ENCODE measurements at regions not wholly inside any gene's neighbourhood (a gene's known extent, or its start where the extent isn't known, plus 50 kb on each side); places are given as distances from the start of the nearest gene placed in this dataset.

- Mint-ChIP-seq H3K9me3 (no peaks in the 10 kb centered on the region), H3K27ac (no peak overlapping the region), H3K27me3 (no peaks in the 10 kb centered on the region), H3K4me3 (no peak overlapping the region), H3K4me1 (ENCODE audit: low read depth) (no peaks in the 10 kb centered on the region), H3K36me3 (ENCODE audit: low read depth) (no peaks in the 10 kb centered on the region)
- ATAC-seq (ENCODE audit: poor library complexity) (no peak), DNase-seq (no peak)
- H3K9me3 ChIP-seq (ENCODE audit: control insufficient read depth in 1 of 2, insufficient read depth in 1 of 2, low read length in 2 of 2) = no peaks in the 10 kb centered on the region
- POLR2A ChIA-PET = no interaction called here
- no peaks in the 10 kb centered on the region for H3K4me1 ChIP-seq (ENCODE audit: insufficient read depth, low read length)
- H3K27me3 ChIP-seq (ENCODE audit: control insufficient read depth in 1 of 2, insufficient read depth in 2 of 2, low read length in 2 of 2) = no peaks in the 10 kb centered on the region
- no peak overlapping the region for H3K27ac ChIP-seq (ENCODE audit: low read depth in 1 of 2, low read length in 2 of 2)
- intact Hi-C loops (cut with DNase I, micrococcal nuclease) = no loop called here
- no peak overlapping the region for H3K4me3 ChIP-seq (ENCODE audit: low read length)
- CTCF ChIA-PET = no interaction called here
- no peaks in the 10 kb centered on the region for H3K36me3 ChIP-seq (ENCODE audit: insufficient read depth, low read length)
- no peak for TF ChIP-seq CTCF (IDR thresholded peaks at IDR 0.05)
Observed at GRCh38 chr4:155604718-155605626, 61.7 kb upstream of the GUCY1A1 start.

GRCh38 chr4:155603360-155603891 is 63.2 kb upstream of the GUCY1A1 start:
- no peak for TF ChIP-seq CTCF (IDR thresholded peaks at IDR 0.05)
- H3K36me3 Mint-ChIP-seq (ENCODE audit: low read depth) = no peaks in the 10 kb centered on the region

GRCh38 chr4:155602351-155603140 is 64.1 kb upstream of the GUCY1A1 start:
- no peaks in the 10 kb centered on the region for H3K36me3 Mint-ChIP-seq (ENCODE audit: low read depth)
- no peak overlapping the region for H3K4me3 ChIP-seq (ENCODE audit: low read length)
- no peaks in the 10 kb centered on the region for H3K4me1 ChIP-seq (ENCODE audit: insufficient read depth, low read length)
- no peak overlapping the region for H3K27ac Mint-ChIP-seq
- H3K27me3 ChIP-seq (ENCODE audit: control insufficient read depth in 1 of 2, insufficient read depth in 2 of 2, low read length in 2 of 2) = no peaks in the 10 kb centered on the region
- no peaks in the 10 kb centered on the region for H3K9me3 ChIP-seq (ENCODE audit: control insufficient read depth in 1 of 2, insufficient read depth in 1 of 2, low read length in 2 of 2)
- CTCF ChIA-PET = interaction anchor here (0.6 kb wide), 1 partner anchor 43 kb away, joined by 3 read pairs; no protein-coding TSS in a partner anchor
- no peak overlapping the region for H3K4me3 Mint-ChIP-seq
- DNase-seq (no peak), ATAC-seq (ENCODE audit: poor library complexity) (no peak)
- no peak for TF ChIP-seq CTCF (IDR thresholded peaks at IDR 0.05)
- no peaks in the 10 kb centered on the region for H3K27me3 Mint-ChIP-seq
- no peaks in the 10 kb centered on the region for H3K4me1 Mint-ChIP-seq (ENCODE audit: low read depth)
- intact Hi-C loops (cut with DNase I, micrococcal nuclease) = no loop called here
- H3K27ac ChIP-seq (ENCODE audit: low read depth in 1 of 2, low read length in 2 of 2) = no peak overlapping the region
- H3K9me3 Mint-ChIP-seq = no peaks in the 10 kb centered on the region
- H3K36me3 ChIP-seq (ENCODE audit: insufficient read depth, low read length) = no peaks in the 10 kb centered on the region
- POLR2A ChIA-PET = no interaction called here

More at GRCh38 chr4:155603360-155603891, 63.2 kb upstream of the GUCY1A1 start:
- Mint-ChIP-seq H3K4me1 (ENCODE audit: low read depth) (no peaks in the 10 kb centered on the region), H3K27ac (no peak overlapping the region), H3K4me3 (no peak overlapping the region), H3K27me3 (no peaks in the 10 kb centered on the region), H3K9me3 (no peaks in the 10 kb centered on the region)
- no peaks in the 10 kb centered on the region for H3K4me1 ChIP-seq (ENCODE audit: insufficient read depth, low read length)
- CTCF ChIA-PET = no interaction called here
- no peak overlapping the region for H3K4me3 ChIP-seq (ENCODE audit: low read length)
- no peaks in the 10 kb centered on the region for H3K36me3 ChIP-seq (ENCODE audit: insufficient read depth, low read length)
- intact Hi-C loops (cut with DNase I, micrococcal nuclease) = no loop called here
- no peaks in the 10 kb centered on the region for H3K27me3 ChIP-seq (ENCODE audit: control insufficient read depth in 1 of 2, insufficient read depth in 2 of 2, low read length in 2 of 2)
- ATAC-seq (ENCODE audit: poor library complexity) (no peak), DNase-seq (no peak)
- no peak overlapping the region for H3K27ac ChIP-seq (ENCODE audit: low read depth in 1 of 2, low read length in 2 of 2)
- no peaks in the 10 kb centered on the region for H3K9me3 ChIP-seq (ENCODE audit: control insufficient read depth in 1 of 2, insufficient read depth in 1 of 2, low read length in 2 of 2)
- POLR2A ChIA-PET = no interaction called here

Measured in CD4-positive, alpha-beta T cell (primary cell).